Renal cortical epithelial cell (primary cell): ENCODE measurements at regions not wholly inside any gene's neighbourhood (a gene's known extent, or its start where the extent isn't known, plus 50 kb on each side); places are given as distances from the start of the nearest gene placed in this dataset.

ENCODE experiments used
- DNase-seq: peaks from one replicate; pipeline ENCODE4 v3.0.0-alpha.2; 2011; ENCODE audit warnings: low read depth

GRCh38 chr9:78788101-78788500, 491.2 kb downstream of the PSAT1 start:
- peak; percentile 7 for DNase-seq

- DNase-seq = no peak
These were observed 494.9 kb downstream of the PSAT1 start for GRCh38 chr9:78791779-78792178.

GRCh38 chr9:78792745-78793144, 495.8 kb downstream of the PSAT1 start:
- DNase-seq = no peak

GRCh38 chr9:78805771-78806170, 508.8 kb downstream of the PSAT1 start:
- DNase-seq = no peak

- DNase-seq = peak; percentile 76
These were observed 509.7 kb downstream of the PSAT1 start for GRCh38 chr9:78806492-78807160.

- DNase-seq = peak; percentile 93
These were observed 510.4 kb downstream of the PSAT1 start for GRCh38 chr9:78807286-78807685.

- no peak for DNase-seq
These were observed 511.1 kb downstream of the PSAT1 start for GRCh38 chr9:78808048-78808447.

GRCh38 chr9:78811622-78812276, 514.8 kb downstream of the PSAT1 start:
- no peak for DNase-seq

GRCh38 chr9:78812665-78813064, 515.7 kb downstream of the PSAT1 start:
- no peak for DNase-seq

GRCh38 chr9:78813602-78814180, 516.8 kb downstream of the PSAT1 start:
- DNase-seq = no peak

- peak; percentile 44 for DNase-seq
These were observed 524.3 kb downstream of the PSAT1 start for GRCh38 chr9:78821126-78821822.

- DNase-seq = no peak
These were observed 529.6 kb downstream of the PSAT1 start for GRCh38 chr9:78826527-78826926.

GRCh38 chr9:78828521-78828920, 531.6 kb downstream of the PSAT1 start:
- DNase-seq = no peak

GRCh38 chr9:78830301-78830700, 533.4 kb downstream of the PSAT1 start:
- DNase-seq = peak; percentile 27

GRCh38 chr9:78831726-78832125, 534.8 kb downstream of the PSAT1 start:
- DNase-seq = no peak

- DNase-seq = no peak
These were observed 539.1 kb downstream of the PSAT1 start for GRCh38 chr9:78835928-78836450.

- no peak for DNase-seq
These were observed 542.3 kb downstream of the PSAT1 start for GRCh38 chr9:78839252-78839651.

- no peak for DNase-seq
These were observed 551.1 kb downstream of the PSAT1 start for GRCh38 chr9:78848061-78848460.

GRCh38 chr9:78856144-78856543, 559.2 kb downstream of the PSAT1 start:
- DNase-seq = no peak

GRCh38 chr9:78856781-78857180, 559.9 kb downstream of the PSAT1 start:
- DNase-seq = no peak

- no peak for DNase-seq
These were observed 560.7 kb downstream of the PSAT1 start for GRCh38 chr9:78857373-78858225.
